Left cardiac atrium (tissue), 4 donors: ENCODE measurements at regions not wholly inside any gene's neighbourhood (a gene's known extent, or its start where the extent isn't known, plus 50 kb on each side); places are given as distances from the start of the nearest gene placed in this dataset.

Source experiments
- ATAC-seq, 2 donors: fragments of 200-7000 bp; cut with Tn5 transposase; one replicate each; pipeline ENCODE4 v1.9.1; 2020; ENCODE audit warnings: mild to moderate bottlenecking in 2 of 2, moderate library complexity in 2 of 2
- DNase-seq: peaks from one replicate; pipeline ENCODE4 v3.0.0-alpha.2; 2020
- intact Hi-C, 2 donors: fragments of 100-400 bp; cut with DNase I; formaldehyde crosslinking; loops; one replicate each; pipeline versions ENCODE4 v1.14.1 to v1.15.1; 2022 to 2023
- donor health status: DM: no; HTN: yes; CAD: no.
- donor health status: DM: no; HTN: yes; CAD: no; lungs with severe emphysema.
- donor health status: DM: yes; HTN: yes; CAD: no.
- donor health status: Dilated cardiomyopathy.

GRCh38 chr11:47904048-47904447 is 55.9 kb upstream of the NUP160 start:
- no peak for ATAC-seq
- DNase-seq, result no peak
- intact Hi-C loops, result no loop called here

GRCh38 chr11:47899801-47900200 is 51.7 kb upstream of the NUP160 start:
- DNase-seq (no peak), ATAC-seq (no peak)
- intact Hi-C loops, result no loop called here
